Thyroid gland (tissue), 4 donors: ENCODE measurements at regions not wholly inside any gene's neighbourhood (a gene's known extent, or its start where the extent isn't known, plus 50 kb on each side); places are given as distances from the start of the nearest gene placed in this dataset.

Experiments used
- DNase-seq, 2 donors: peaks; one replicate each; pipeline ENCODE4 v3.0.0-alpha.2; 2019
- H3K27ac ChIP-seq, 3 donors: fragments of 200-600 bp; sonication (generic); 1 replicate in 2 of 3; 2 replicates in 1 of 3; pipeline ENCODE4 v1.5.1; 2016 to 2019; ENCODE audit warnings: mild to moderate bottlenecking in 1 of 3, moderate library complexity in 1 of 3
- H3K27me3 ChIP-seq: fragments of 200-600 bp; sonication (generic); one replicate; pipeline ENCODE4 v1.5.1; 2019
- H3K36me3 ChIP-seq, 2 donors: fragments of 200-600 bp; sonication (generic); one replicate each; pipeline ENCODE4 v1.5.1; 2016 to 2019
- H3K4me1 ChIP-seq, 2 donors: fragments of 200-600 bp; sonication (generic); one replicate each; pipeline ENCODE4 v1.5.1; 2017 to 2019
- H3K4me3 ChIP-seq, 3 donors: fragments of 200-600 bp; sonication (generic); replicated peaks in 1 of 3; 1 replicate in 2 of 3; 2 replicates in 1 of 3; pipeline ENCODE4 v1.5.1; 2016; ENCODE audit warnings: mild to moderate bottlenecking in 1 of 3
- H3K9me3 ChIP-seq: fragments of 200-600 bp; sonication (generic); one replicate; pipeline ENCODE4 v1.5.1; 2017
- POLR2A ChIP-seq, 2 donors: fragments of 450-650 bp; IDR thresholded peaks; one replicate each; pipeline ENCODE4 v1.6.1; 2017; ENCODE audit warnings: antibody characterized with exemption in 2 of 2, mild to moderate bottlenecking in 2 of 2, moderate library complexity in 1 of 2
- WGBS, 2 donors: methylation state at CpG; one replicate each; pipeline ENCODE4 v1.1.5; 2017; 5-methylcytosine and 5-hydroxymethylcytosine counted together
- intact Hi-C: fragments of 100-400 bp; cut with DNase I; formaldehyde crosslinking; loops from one replicate; pipeline ENCODE4 v1.15.1; 2023
- TF ChIP-seq, protein P1 (sequence below), 6 experiments: fragments of 200-600 bp in 3 of 6; fragments of 450-650 bp in 3 of 6; sonication (generic) in 3 of 6; IDR thresholded peaks; one replicate each; pipeline ENCODE4 v1.5.1; 2016 to 2019; ENCODE audit warnings: antibody characterized with exemption in 6 of 6, mild to moderate bottlenecking in 2 of 6, inconsistent platforms in 1 of 6, moderate library complexity in 1 of 6

- H3K36me3 ChIP-seq = no peaks in the 10 kb centered on the region
- no peak for TF ChIP-seq POLR2A (IDR thresholded peaks at IDR 0.05)
- TF ChIP-seq, protein P1, sequence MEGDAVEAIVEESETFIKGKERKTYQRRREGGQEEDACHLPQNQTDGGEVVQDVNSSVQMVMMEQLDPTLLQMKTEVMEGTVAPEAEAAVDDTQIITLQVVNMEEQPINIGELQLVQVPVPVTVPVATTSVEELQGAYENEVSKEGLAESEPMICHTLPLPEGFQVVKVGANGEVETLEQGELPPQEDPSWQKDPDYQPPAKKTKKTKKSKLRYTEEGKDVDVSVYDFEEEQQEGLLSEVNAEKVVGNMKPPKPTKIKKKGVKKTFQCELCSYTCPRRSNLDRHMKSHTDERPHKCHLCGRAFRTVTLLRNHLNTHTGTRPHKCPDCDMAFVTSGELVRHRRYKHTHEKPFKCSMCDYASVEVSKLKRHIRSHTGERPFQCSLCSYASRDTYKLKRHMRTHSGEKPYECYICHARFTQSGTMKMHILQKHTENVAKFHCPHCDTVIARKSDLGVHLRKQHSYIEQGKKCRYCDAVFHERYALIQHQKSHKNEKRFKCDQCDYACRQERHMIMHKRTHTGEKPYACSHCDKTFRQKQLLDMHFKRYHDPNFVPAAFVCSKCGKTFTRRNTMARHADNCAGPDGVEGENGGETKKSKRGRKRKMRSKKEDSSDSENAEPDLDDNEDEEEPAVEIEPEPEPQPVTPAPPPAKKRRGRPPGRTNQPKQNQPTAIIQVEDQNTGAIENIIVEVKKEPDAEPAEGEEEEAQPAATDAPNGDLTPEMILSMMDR (IDR thresholded peaks at IDR 0.05) = no peak
- peaks cover 0 to 14% of the 10 kb centered on the region in 2 donors for H3K4me1 ChIP-seq
- intact Hi-C loops = no loop called here
- H3K27ac ChIP-seq = no peak overlapping the region
- no peaks in the 10 kb centered on the region for H3K27me3 ChIP-seq
- H3K4me3 ChIP-seq = no peak overlapping the region
- WGBS, 2 donors = 84 to 92% methylated on average over 3 to 4 of the region's 4 CpGs
- no peak for DNase-seq
- no peaks in the 10 kb centered on the region for H3K9me3 ChIP-seq
Observed at GRCh38 chr15:62940093-62940754, 102.3 kb upstream of the TPM1 start.

DNA sequence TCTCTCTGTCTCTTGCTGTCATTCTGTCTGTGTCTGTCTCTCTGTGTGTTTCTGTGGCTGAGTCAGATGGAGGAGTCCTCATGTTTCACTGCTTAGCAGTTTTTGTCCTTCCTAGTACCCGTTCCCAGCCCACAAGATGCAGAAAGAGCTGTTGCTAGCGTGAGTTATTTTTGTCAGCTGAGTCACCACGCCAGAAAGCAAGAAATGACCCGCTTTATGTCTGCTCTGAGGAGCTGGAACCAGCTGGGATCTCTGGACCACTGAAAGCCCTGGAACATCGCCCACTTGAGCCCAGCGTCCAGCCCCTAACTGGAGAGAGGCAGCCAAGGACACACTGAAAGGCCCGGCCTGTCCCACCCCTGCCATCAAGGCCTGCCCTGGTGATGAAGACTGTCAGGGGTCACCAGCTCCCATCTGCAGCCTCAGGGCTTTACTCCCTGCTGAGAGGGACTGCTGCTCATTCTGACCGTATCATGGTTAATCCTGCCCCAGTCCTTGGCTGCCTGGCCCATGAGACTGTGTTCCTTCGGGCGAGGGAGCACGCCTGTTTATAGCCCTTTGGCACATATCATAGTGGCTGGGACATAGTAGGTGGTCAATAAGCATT is 101.7 kb upstream of the TPM1 start:
- Histone ChIP-seq H3K4me3 (no peak overlapping the region), H3K27me3 (no peaks in the 10 kb centered on the region), H3K9me3 (no peaks in the 10 kb centered on the region), H3K27ac (no peak overlapping the region), H3K36me3 (no peaks in the 10 kb centered on the region), H3K4me1 (peaks cover 0 to 14% of the 10 kb centered on the region in 2 donors)
- TF ChIP-seq POLR2A (IDR thresholded peaks at IDR 0.05) = no peak
- TF ChIP-seq, protein P1 (IDR thresholded peaks at IDR 0.05) = no peak
- intact Hi-C loops = no loop called here
- DNase-seq = peak; percentile 43 to 57
- WGBS, 2 donors = 43 to 59% methylated on average over 10 to 11 of the region's 11 CpGs

DNA sequence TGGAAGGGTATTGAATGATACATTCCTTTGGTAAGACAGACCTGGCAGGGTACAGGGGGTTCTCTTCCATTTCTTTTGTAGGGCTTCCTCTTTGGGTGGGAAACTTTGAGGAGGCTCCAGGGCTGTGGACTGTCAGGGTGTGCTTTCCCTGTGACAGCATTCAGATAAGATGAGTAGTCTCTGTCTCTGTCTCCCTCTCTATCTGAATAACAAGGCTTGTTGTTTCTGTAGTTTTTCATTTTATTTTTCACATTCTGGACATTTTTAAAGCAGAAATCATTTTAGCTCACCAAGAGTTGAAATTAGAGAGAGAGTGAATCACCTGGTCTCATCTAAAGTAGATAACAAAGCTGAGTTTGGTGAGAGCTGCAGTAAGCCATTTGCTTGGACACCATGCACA is 100.8 kb upstream of the TPM1 start:
- TF ChIP-seq, protein P1 (IDR thresholded peaks at IDR 0.05) = no peak
- no peak for TF ChIP-seq POLR2A (IDR thresholded peaks at IDR 0.05)
- H3K4me1 ChIP-seq = peaks cover 0 to 14% of the 10 kb centered on the region in 2 donors
- no peak overlapping the region for H3K4me3 ChIP-seq
- no peak for DNase-seq
- no peak overlapping the region for H3K27ac ChIP-seq
- intact Hi-C loops = no loop called here
- H3K27me3 ChIP-seq = no peaks in the 10 kb centered on the region
- H3K36me3 ChIP-seq = no peaks in the 10 kb centered on the region
- H3K9me3 ChIP-seq = no peaks in the 10 kb centered on the region

- H3K4me3 ChIP-seq = no peak overlapping the region
- DNase-seq = no peak
- no peaks in the 10 kb centered on the region for H3K9me3 ChIP-seq
- peaks cover 0 to 14% of the 10 kb centered on the region in 2 donors for H3K4me1 ChIP-seq
- intact Hi-C loops = no loop called here
- no peak overlapping the region for H3K27ac ChIP-seq
- H3K36me3 ChIP-seq = no peaks in the 10 kb centered on the region
- no peak for TF ChIP-seq POLR2A (IDR thresholded peaks at IDR 0.05)
- TF ChIP-seq, protein P1 (IDR thresholded peaks at IDR 0.05) = no peak
- WGBS, 2 donors = 89% methylated on average over 7 to 9 of the region's 9 CpGs
- H3K27me3 ChIP-seq = no peaks in the 10 kb centered on the region
Observed at GRCh38 chr15:62942428-62942827, 100.1 kb upstream of the TPM1 start.

DNA sequence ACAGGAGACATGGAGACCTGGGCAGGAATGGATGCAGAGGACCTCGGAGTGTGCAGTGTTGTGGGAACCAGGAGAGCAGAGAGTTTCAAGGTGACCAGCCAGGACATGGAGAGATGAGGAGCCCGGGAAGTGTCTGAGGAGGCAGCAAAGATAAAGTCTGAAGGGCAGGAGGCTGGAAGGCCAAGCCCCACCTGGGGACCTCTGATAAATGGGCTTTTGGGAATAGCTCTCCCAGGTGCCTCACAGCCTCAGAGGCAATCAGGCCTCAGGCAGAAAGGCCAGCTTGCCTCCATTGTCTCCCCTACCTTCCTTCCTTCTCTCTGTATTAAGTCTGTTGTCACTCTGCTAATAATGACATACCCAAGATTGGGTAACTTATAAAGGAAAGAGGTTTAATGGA is 97.5 kb upstream of the TPM1 start:
- Histone ChIP-seq H3K4me1 (peaks cover 0 to 12% of the 10 kb centered on the region in 2 donors), H3K27ac (no peak overlapping the region), H3K4me3 (no peak overlapping the region), H3K9me3 (no peaks in the 10 kb centered on the region), H3K27me3 (no peaks in the 10 kb centered on the region), H3K36me3 (no peaks in the 10 kb centered on the region)
- intact Hi-C loops = no loop called here
- DNase-seq = no peak
- TF ChIP-seq POLR2A (IDR thresholded peaks at IDR 0.05) = no peak
- TF ChIP-seq, protein P1 (IDR thresholded peaks at IDR 0.05) = no peak
- WGBS, 2 donors = 93 to 95% methylated on average over 2 of the region's 2 CpGs
